Memory B cell (primary cell): ENCODE measurements at regions not wholly inside any gene's neighbourhood (a gene's known extent, or its start where the extent isn't known, plus 50 kb on each side); places are given as distances from the start of the nearest gene placed in this dataset.
A peak's percentile ranks its signal among the peaks of the same experiment; 100 is the strongest.

Experiments used
- ATAC-seq: fragments of 150-1000 bp; cut with Tn5 transposase; 2 replicates; pipeline ENCODE4 v1.10.0; 2021; ENCODE audit warnings: low read depth, mild to moderate bottlenecking, moderate library complexity
- DNase-seq, 2 donors: peaks; one replicate each; pipeline ENCODE4 v3.0.0; 2022; ENCODE audit warnings: low spot score in 2 of 2
- H3K27ac Mint-ChIP-seq: one replicate; pipeline ENCODE4 v1.8.0; 2022; ENCODE audit warnings: mild to moderate bottlenecking, moderate library complexity, mixed read lengths
- H3K27me3 Mint-ChIP-seq: one replicate; pipeline ENCODE4 v1.8.0; 2022; ENCODE audit warnings: mixed read lengths
- H3K36me3 Mint-ChIP-seq: one replicate; pipeline ENCODE4 v1.8.0; 2022; ENCODE audit warnings: mild to moderate bottlenecking, mixed read lengths
- H3K4me1 Mint-ChIP-seq: one replicate; pipeline ENCODE4 v1.8.0; 2022; ENCODE audit warnings: mixed read lengths
- H3K4me3 Mint-ChIP-seq: one replicate; pipeline ENCODE4 v1.8.0; 2022; ENCODE audit warnings: mild to moderate bottlenecking, moderate library complexity, mixed read lengths
- H3K9me3 Mint-ChIP-seq: one replicate; pipeline ENCODE4 v1.8.0; 2022; ENCODE audit warnings: mixed read lengths

- no peak overlapping the region for H3K27ac Mint-ChIP-seq
- H3K4me1 Mint-ChIP-seq, result no peaks in the 10 kb centered on the region
- H3K36me3 Mint-ChIP-seq, result no peaks in the 10 kb centered on the region
- H3K27me3 Mint-ChIP-seq, result no peaks in the 10 kb centered on the region
- ATAC-seq, result no peak
- no peak for DNase-seq
- no peak overlapping the region for H3K4me3 Mint-ChIP-seq
- H3K9me3 Mint-ChIP-seq, result peaks cover 2% of the 10 kb centered on the region
Observed at GRCh38 chr4:100130964-100131363, 59.3 kb downstream of the DDIT4L start.

- Mint-ChIP-seq H3K4me1 (no peaks in the 10 kb centered on the region), H3K27ac (no peak overlapping the region), H3K27me3 (no peaks in the 10 kb centered on the region), H3K36me3 (no peaks in the 10 kb centered on the region), H3K9me3 (peaks cover 3% of the 10 kb centered on the region), H3K4me3 (no peak overlapping the region)
- DNase-seq (no peak), ATAC-seq (no peak)
Observed at GRCh38 chr4:100130491-100130890, 59.8 kb downstream of the DDIT4L start.

- Mint-ChIP-seq H3K9me3 (peaks cover 6% of the 10 kb centered on the region), H3K4me3 (no peak overlapping the region), H3K36me3 (no peaks in the 10 kb centered on the region), H3K27me3 (no peaks in the 10 kb centered on the region), H3K27ac (no peak overlapping the region), H3K4me1 (no peaks in the 10 kb centered on the region)
- DNase-seq, result no peak
- ATAC-seq, result no peak
Observed at GRCh38 chr4:100129774-100130173, 60.5 kb downstream of the DDIT4L start.

- Mint-ChIP-seq H3K36me3 (no peaks in the 10 kb centered on the region), H3K4me1 (no peaks in the 10 kb centered on the region), H3K4me3 (no peak overlapping the region), H3K27me3 (no peaks in the 10 kb centered on the region), H3K9me3 (peaks cover 9% of the 10 kb centered on the region), H3K27ac (no peak overlapping the region)
- ATAC-seq, result no peak
- no peak for DNase-seq
Observed at GRCh38 chr4:100128338-100128737, 61.9 kb downstream of the DDIT4L start.

- Mint-ChIP-seq H3K4me3 (no peak overlapping the region), H3K9me3 (peaks cover 9% of the 10 kb centered on the region), H3K36me3 (no peaks in the 10 kb centered on the region), H3K4me1 (no peaks in the 10 kb centered on the region), H3K27ac (no peak overlapping the region), H3K27me3 (no peaks in the 10 kb centered on the region)
- no peak for DNase-seq
- no peak for ATAC-seq
Observed at GRCh38 chr4:100124715-100125114, 65.6 kb downstream of the DDIT4L start.

GRCh38 chr4:100118181-100118580, 72.1 kb downstream of the DDIT4L start:
- Mint-ChIP-seq H3K36me3 (no peaks in the 10 kb centered on the region), H3K9me3 (no peaks in the 10 kb centered on the region), H3K4me3 (no peak overlapping the region), H3K27ac (no peak overlapping the region), H3K27me3 (no peaks in the 10 kb centered on the region), H3K4me1 (no peaks in the 10 kb centered on the region)
- ATAC-seq (no peak), DNase-seq (no peak)

- Mint-ChIP-seq H3K4me3 (no peak overlapping the region), H3K27me3 (no peaks in the 10 kb centered on the region), H3K27ac (no peak overlapping the region), H3K4me1 (no peaks in the 10 kb centered on the region), H3K36me3 (no peaks in the 10 kb centered on the region), H3K9me3 (no peaks in the 10 kb centered on the region)
- DNase-seq (no peak), ATAC-seq (no peak)
Observed at GRCh38 chr4:100117750-100118149, 72.5 kb downstream of the DDIT4L start.

GRCh38 chr4:100114909-100115308, 75.4 kb downstream of the DDIT4L start:
- Mint-ChIP-seq H3K27ac (no peak overlapping the region), H3K9me3 (no peaks in the 10 kb centered on the region), H3K4me3 (no peak overlapping the region), H3K36me3 (no peaks in the 10 kb centered on the region), H3K27me3 (peaks cover 2% of the 10 kb centered on the region), H3K4me1 (no peaks in the 10 kb centered on the region)
- DNase-seq (no peak), ATAC-seq (no peak)

- peaks cover 2% of the 10 kb centered on the region for H3K27me3 Mint-ChIP-seq
- H3K4me1 Mint-ChIP-seq, result no peaks in the 10 kb centered on the region
- H3K36me3 Mint-ChIP-seq, result no peaks in the 10 kb centered on the region
- no peaks in the 10 kb centered on the region for H3K9me3 Mint-ChIP-seq
- no peak overlapping the region for H3K4me3 Mint-ChIP-seq
- DNase-seq (no peak), ATAC-seq (no peak)
- H3K27ac Mint-ChIP-seq, result no peak overlapping the region
Observed at GRCh38 chr4:100113732-100114131, 76.5 kb downstream of the DDIT4L start.

- no peak overlapping the region for H3K4me3 Mint-ChIP-seq
- no peaks in the 10 kb centered on the region for H3K4me1 Mint-ChIP-seq
- no peaks in the 10 kb centered on the region for H3K9me3 Mint-ChIP-seq
- H3K27me3 Mint-ChIP-seq, result peaks cover 2% of the 10 kb centered on the region
- DNase-seq, result no peak
- H3K27ac Mint-ChIP-seq, result no peak overlapping the region
- no peak for ATAC-seq
- no peaks in the 10 kb centered on the region for H3K36me3 Mint-ChIP-seq
Observed at GRCh38 chr4:100113096-100113495, 77.2 kb downstream of the DDIT4L start.

- Mint-ChIP-seq H3K4me1 (peaks cover 12% of the 10 kb centered on the region), H3K27me3 (peaks cover 2% of the 10 kb centered on the region), H3K36me3 (no peaks in the 10 kb centered on the region), H3K27ac (no peak overlapping the region), H3K4me3 (no peak overlapping the region), H3K9me3 (no peaks in the 10 kb centered on the region)
- DNase-seq, result no peak
- no peak for ATAC-seq
Observed at GRCh38 chr4:100109921-100110320, 80.3 kb downstream of the DDIT4L start.

- peaks cover 2% of the 10 kb centered on the region for H3K27me3 Mint-ChIP-seq
- H3K27ac Mint-ChIP-seq, result no peak overlapping the region
- no peaks in the 10 kb centered on the region for H3K9me3 Mint-ChIP-seq
- ATAC-seq (no peak), DNase-seq (no peak)
- no peak overlapping the region for H3K4me3 Mint-ChIP-seq
- H3K4me1 Mint-ChIP-seq, result peaks cover 14% of the 10 kb centered on the region
- no peaks in the 10 kb centered on the region for H3K36me3 Mint-ChIP-seq
Observed at GRCh38 chr4:100108869-100109268, 81.4 kb downstream of the DDIT4L start.

- Mint-ChIP-seq H3K36me3 (no peaks in the 10 kb centered on the region), H3K9me3 (no peaks in the 10 kb centered on the region), H3K27me3 (peaks cover 2% of the 10 kb centered on the region), H3K4me1 (peaks cover 17% of the 10 kb centered on the region), H3K27ac (peak overlapping the region; percentile 1), H3K4me3 (peak overlapping the region; percentile 0)
- DNase-seq (peak; percentile 17 to 54), ATAC-seq (peak; percentile 99)
Observed at GRCh38 chr4:100106982-100107381, 83.3 kb downstream of the DDIT4L start.

GRCh38 chr4:100103671-100104070, 86.6 kb downstream of the DDIT4L start:
- Mint-ChIP-seq H3K27ac (no peak overlapping the region), H3K9me3 (no peaks in the 10 kb centered on the region), H3K4me1 (peaks cover 31% of the 10 kb centered on the region), H3K27me3 (no peaks in the 10 kb centered on the region), H3K4me3 (no peak overlapping the region), H3K36me3 (no peaks in the 10 kb centered on the region)
- ATAC-seq, result no peak
- DNase-seq, result no peak

GRCh38 chr4:100100985-100101384, 89.3 kb downstream of the DDIT4L start:
- Mint-ChIP-seq H3K4me1 (peaks cover 20% of the 10 kb centered on the region), H3K27ac (no peak overlapping the region), H3K4me3 (peak overlapping the region; percentile 14), H3K9me3 (no peaks in the 10 kb centered on the region), H3K27me3 (no peaks in the 10 kb centered on the region), H3K36me3 (no peaks in the 10 kb centered on the region)
- ATAC-seq, result peak; percentile 89
- DNase-seq, result peak in 1 of 2 donors; percentile 6
